T follicular helper cell (primary cell): ENCODE measurements at regions not wholly inside any gene's neighbourhood (a gene's known extent, or its start where the extent isn't known, plus 50 kb on each side); places are given as distances from the start of the nearest gene placed in this dataset.

Source experiments
- DNase-seq: peaks from one replicate; pipeline ENCODE4 v3.0.0-alpha.2; 2020; ENCODE audit warnings: low read depth

GRCh38 chr17:45715787-45716186, 68.3 kb upstream of the CRHR1 start:
- no peak for DNase-seq

- no peak for DNase-seq
Measured at GRCh38 chr17:45718791-45719190, 65.3 kb upstream of the CRHR1 start.

GRCh38 chr17:45719335-45720071, 64.6 kb upstream of the CRHR1 start:
- DNase-seq, result no peak

GRCh38 chr17:45720386-45720785, 63.7 kb upstream of the CRHR1 start:
- DNase-seq, result no peak

GRCh38 chr17:45722161-45722560, 62.0 kb upstream of the CRHR1 start:
- DNase-seq, result no peak

DNA sequence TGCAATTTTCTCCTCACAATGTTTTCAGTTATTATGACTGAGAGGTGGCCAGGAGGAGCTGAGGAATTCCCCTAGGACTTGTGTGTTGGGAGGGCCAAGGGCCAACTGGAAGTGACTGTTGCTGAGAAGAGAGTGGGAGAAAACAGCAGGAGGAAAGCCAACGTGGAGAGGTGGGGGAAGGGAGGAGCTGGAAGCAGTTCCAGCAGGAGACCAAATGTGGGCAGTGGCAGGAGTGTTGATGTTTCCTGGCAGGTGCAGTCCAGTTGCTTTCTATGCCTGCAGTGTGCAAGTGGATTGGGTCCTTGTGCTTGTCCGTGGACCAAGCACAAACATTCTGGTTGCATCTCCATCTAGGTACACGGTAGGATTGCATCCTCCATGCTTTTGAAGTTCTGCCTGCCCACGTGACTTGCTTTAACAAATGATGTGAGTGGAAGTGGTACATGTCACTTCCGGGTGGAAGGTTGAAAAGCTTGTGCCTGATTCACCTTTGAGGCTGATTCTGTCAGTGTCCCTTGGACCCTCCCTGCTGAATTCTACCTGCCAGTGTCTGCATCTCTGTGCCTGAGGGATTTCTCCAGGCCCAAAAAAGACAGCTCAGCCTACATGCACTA, 54.7 kb upstream of the CRHR1 start:
- DNase-seq, result no peak

DNA sequence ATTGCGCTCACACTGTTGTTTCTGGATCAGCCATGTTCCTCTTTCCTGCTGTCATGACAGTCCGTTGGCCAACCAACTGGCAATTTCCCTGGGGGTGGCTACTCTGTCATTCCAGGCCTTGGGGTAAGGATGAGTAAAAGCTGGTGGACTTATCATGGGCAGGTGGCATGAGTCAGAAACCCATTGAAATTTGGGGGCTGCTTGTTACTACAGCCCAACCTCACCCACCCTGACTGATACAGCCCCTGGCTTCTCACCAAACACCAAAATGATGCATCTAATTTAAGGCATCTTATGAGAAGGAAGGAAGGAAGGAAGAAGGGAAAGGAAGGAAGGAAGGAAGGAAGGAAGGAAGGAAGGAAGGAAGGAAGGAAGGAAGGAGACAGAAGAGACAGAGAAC, 53.9 kb upstream of the CRHR1 start:
- DNase-seq, result no peak

- no peak for DNase-seq
Measured at GRCh38 chr17:45731459-45731858, 52.7 kb upstream of the CRHR1 start.

DNA sequence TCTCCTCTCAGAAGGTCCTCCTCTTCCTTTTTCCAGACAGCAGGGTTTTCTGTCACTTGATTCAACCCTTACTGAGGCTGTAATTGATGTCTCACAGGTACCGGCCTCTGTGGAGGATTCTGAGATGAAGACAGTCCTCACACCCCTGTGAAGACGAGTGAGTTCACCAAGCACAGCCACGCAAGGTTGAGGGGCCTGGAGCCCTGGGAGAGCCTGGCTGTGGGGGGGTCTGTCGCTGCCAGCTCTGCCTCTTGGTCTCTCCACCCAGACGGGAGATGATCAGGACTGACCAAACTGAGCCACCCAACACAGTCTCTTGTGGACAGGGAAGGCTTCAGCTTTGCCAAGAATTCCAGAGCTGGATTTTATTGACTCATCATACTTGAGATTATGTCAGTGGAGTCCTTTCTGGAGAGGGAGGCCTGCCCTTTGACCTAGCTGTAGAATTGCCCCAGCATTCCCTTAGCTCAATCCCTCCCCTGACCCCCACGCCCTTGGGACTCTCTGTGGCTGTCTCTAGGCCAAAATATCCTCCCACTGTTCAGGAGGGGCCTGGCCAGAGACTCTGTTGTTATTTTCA, 51.1 kb upstream of the CRHR1 start:
- DNase-seq, result no peak

DNA sequence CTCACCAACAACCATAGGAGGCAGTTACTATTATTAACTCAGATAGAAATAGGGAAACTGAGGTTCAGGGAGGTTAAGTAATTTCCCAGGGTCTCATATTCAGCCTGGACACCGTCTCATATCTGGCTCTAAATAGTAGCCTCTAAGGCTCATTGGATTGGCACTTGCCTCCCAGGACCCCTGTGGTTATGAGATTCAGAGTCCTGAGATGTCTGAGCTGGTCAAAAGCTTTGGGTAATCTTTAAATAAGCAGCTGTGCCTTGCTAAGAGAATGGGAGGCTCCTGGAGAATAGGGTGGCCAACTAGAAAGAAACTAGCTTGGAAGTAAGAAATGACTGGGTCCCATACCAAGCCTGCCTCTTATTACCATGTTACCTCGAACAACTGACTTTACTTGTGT, 50.3 kb upstream of the CRHR1 start:
- no peak for DNase-seq
